GM18868 (cell line): ENCODE measurements at regions not wholly inside any gene's neighbourhood (a gene's known extent, or its start where the extent isn't known, plus 50 kb on each side); places are given as distances from the start of the nearest gene placed in this dataset.

Source experiments
- ATAC-seq: cut with Tn5 transposase; IDR thresholded peaks from one replicate; pipeline ENCODE4 v1.9.1; 2021; ENCODE audit warnings: mild to moderate bottlenecking, moderate library complexity; ENCODE audit not compliant: unreplicated experiment

DNA sequence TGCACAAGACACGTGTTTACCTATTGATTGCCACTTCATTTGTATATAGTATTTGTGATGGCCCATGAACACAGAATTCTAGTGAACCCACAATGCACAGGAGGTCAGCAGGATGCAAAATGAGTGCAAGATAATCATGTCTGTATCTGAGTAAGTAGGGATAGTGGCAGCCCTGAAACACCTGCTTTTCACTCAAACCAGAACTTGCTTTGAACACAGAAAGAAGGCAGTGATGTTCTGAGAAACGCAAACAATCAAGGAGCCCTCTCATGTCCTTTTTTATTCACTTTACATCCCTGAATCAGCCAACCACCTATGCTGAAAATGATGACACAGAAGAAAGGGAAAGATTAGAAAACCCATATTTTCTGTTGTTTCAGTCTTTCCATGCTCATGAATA is 170.4 kb upstream of the AVPR1A start:
- ATAC-seq: no peak

DNA sequence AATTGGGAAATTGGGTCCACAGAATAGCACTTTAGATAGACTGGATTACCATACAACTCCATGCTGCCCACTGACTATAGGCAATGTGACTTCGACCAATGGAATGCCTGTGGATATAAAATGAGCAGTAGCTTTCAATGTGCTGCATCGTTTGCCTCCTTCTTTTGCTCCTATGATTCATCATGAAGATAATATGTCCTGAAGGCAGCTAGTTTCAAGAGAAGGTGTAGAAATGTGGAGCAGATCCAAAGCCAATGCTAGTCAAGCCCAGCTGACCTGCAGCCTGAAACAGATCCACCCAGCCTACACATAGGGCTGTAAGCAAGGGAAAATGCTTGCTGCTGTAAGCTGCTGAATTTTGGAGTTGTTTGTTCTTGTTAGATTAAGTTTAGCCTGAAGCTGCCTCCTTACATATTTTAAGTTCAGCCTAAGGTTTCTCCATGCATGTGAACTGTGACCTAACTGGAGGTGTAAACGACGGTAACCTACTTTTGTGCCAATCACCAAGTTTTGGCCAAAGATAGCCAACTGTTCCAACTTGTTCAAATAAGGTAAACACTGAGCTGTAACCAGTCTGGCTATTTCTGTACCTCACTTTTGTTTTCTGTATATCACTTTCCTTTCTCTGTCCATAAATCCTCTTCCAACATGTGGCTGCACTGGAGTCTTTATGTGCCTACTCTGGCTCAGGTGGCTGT is 169.1 kb upstream of the AVPR1A start:
- no peak for ATAC-seq

DNA sequence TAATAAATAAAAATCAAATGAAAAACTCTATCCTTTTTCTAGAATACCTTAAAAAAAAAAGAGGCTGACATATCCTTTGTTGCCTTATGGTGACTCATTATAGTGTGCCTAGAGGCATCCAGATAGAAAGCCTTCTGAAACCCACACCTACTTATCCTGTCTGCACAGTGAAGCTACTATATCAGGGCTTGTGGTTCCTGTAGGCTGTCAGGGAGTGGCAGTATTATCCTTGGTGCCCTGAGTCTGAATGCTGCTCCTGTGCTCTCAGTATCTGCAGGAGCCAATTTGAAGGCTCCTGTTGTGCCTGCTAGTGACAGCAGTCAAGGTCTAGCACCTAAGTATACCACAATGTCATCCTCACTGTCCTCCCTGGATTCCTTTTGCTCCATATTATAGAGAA is 168.4 kb upstream of the AVPR1A start:
- ATAC-seq: peak; percentile 69

DNA sequence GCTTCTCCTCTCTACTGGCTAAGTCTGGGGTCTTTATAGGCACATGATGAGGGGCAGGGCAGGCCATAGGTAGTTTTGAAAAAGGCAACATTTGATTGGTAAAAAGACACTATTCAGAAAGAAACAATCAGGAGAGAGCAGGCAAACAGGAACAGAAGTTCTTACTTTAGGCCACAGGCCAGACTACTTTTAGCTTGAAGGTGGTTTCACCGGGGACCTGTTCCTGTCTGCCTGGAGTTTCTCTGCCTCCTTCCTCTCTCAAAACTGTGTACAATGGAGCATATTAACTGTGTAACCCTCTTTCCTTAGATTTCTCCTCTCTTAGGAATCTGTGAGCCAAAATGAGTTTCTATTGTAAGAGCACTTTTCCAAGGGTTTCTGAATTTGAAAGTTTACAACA is 167.9 kb upstream of the AVPR1A start:
- ATAC-seq: no peak

DNA sequence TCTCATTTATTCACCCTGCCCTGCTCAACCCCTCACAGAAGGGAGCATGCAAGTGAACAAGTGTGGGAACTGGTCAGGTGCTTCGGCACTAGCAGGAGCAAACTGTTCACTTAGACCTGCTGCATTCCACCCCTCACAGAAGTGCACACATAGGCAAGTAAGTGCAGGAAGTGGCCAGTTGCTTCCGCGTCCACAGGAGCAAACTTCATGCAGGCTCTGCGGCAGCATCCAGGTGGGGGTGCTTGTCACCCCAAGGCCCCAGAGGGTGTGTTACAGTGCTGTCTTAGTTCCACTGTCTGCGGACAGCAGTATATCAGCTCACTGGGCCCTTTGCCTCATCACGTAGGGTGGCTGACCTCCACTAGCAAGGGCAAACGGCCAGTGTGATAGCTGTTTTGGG is 167.3 kb upstream of the AVPR1A start:
- ATAC-seq: no peak

DNA sequence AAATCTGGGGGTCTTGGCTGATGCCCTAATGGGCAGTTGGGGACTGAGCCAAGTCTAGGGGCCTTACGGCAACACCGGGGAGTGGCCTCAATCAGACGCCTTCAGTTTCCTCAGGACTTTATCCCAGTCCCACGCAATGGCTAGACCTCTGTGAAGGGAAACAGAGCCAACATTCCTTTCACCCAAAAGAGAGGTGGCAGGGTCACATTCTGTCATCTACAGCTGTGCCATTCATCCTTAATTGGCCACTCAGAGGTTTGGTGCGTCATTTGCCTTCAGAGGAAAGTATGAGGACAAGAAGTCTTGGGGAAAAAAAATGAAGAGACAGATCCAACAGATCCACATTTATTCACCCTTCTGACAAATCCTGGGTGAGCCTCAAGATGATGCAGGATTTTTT is 166.9 kb upstream of the AVPR1A start:
- ATAC-seq: no peak

DNA sequence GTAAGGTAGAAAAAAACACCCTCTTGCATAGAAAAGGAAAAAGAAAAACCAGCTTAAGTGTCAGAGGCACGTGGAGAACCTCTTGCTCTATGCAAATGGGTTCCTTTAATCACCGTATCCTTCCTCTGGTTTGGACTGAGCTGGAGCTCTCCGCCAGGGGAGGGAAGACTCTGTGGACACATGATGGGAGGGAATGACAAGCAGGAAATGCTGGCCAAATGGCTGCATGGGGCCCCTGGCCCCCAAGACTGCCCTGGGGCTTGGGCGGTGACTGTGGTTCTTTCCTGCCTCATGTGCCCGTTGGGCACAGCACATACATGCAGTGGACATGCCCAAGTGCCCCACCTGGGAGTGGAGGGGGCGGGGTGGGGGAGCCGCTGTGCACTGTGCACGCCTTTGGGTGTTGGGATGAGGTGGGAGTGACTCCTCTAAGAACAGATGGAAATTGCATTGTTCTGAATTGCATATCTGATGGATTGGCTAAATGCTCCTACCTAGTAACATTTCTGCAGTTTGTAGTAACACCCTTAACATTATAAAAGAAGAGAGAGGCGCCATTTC is 166.4 kb upstream of the AVPR1A start:
- ATAC-seq: no peak

DNA sequence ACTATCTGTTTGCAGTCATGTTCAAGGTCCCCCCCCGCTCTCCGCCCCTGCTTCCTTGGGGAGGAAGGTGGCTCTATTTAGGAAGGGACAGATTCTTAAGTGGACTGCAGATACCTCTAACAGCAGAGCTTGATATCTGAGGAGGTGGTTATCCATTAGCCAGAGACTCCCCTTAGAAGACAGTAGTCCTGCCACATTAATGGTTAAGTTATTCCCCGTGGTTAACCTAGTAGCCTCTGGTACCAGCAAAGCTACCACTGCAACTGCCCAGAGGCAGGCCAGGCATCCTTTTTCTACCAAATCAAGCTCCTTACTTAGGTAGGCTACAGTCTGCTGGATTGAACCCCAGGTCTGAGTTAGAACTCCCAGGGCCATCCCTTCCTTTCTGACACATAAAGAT is 162.1 kb upstream of the AVPR1A start:
- no peak for ATAC-seq

DNA sequence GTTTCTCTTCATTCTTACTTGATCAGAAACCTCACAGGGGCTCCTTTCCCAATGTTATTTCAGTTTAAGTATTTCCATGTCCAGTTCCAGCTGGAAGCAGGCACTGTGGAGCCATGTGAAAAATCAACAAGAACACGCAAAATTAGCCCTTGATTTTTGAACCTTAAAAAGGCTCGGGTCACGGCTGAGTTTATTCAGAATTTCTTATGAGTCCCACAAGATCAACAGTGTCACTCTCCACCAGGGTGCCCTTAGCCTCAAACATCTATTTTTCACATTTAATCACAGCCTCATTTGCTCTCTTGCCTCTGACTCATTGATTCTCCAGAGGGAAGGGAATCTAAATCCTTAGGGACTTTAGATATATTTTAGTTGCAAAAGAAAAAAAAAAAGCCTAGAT is 157.7 kb upstream of the AVPR1A start:
- ATAC-seq: no peak

DNA sequence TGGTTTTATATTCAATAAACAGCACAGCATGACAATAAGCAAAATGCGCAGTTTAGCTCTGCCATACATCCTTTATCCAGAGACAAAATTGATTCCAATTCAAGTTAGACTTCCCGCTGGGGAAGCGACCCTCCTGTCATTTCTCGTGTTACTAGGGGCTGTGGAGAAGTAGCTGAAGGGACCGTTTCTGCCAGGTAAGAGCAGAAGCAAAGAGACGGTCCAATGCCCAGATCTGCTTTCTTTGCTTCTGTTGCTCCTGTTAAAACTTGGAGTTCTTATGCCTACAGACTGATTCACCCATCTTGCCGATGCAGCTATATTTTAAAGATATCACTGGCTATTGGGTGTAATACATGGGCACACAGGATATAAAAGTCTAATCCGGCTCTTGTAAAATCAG is 156.8 kb upstream of the AVPR1A start:
- no peak for ATAC-seq

DNA sequence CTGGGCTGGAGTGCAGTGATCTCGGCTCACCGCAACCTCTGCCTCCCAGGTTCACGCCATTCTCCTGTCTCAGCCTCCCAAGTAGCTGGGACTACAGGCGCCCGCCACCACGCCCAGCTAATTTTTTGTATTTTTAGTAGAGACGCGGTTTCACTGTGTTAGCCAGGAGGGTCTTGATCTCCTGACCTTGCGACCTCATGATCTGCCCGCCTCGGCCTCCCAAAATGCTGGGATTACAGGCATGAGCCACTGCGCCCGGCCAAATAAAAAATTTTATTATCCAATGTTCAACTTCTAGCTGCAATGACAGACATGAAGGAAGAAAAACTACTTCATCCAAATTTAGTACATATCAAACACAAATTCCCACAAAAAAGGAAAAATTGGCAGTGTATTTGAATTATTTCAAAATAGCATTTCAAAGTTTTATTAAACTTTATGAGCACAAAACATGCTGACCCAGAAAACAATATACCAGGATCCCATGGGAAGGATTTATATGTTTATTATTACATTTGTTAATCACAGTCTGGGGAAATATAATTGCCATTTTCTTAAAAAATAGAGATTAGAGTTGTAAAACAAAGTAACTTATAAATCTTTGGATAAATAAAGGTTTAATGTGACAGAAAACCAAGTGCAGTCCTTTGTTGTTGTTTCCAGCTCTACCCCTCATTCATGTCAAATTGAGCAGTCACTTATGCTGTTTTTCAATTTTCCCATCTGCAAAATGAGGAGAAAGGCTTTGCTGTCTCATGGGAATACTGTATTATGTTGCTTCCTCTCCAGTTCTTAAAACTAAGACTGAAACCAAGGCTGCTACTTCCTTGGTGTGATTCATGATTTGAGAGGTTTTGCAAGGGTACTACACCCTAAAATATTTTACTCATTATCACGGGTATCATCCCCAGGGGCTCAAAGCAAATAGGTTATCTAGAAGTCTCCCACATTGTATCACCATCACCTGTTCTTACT is 155.2 kb upstream of the AVPR1A start:
- ATAC-seq: peak; percentile 34

DNA sequence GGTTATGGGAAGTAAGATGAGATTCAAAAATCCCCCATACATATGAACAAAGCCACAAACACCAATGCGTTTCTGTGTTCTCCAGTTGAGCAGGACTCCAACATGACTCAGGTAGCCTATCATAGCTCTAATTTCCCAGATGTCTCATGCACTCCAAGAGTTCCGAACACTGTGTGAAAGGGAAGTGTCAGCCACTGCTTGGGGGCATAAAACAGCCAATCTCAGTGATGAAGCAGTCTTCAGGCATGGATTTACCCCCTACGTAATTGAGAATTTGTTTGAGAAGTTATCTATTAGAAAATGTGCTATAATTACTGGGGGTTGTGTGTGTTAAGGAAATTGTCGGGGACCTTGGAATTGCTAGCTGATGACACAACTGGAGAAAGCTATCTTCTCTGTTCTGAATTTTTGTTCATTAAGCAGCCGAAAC is 153.9 kb upstream of the AVPR1A start:
- ATAC-seq: peak; percentile 18

DNA sequence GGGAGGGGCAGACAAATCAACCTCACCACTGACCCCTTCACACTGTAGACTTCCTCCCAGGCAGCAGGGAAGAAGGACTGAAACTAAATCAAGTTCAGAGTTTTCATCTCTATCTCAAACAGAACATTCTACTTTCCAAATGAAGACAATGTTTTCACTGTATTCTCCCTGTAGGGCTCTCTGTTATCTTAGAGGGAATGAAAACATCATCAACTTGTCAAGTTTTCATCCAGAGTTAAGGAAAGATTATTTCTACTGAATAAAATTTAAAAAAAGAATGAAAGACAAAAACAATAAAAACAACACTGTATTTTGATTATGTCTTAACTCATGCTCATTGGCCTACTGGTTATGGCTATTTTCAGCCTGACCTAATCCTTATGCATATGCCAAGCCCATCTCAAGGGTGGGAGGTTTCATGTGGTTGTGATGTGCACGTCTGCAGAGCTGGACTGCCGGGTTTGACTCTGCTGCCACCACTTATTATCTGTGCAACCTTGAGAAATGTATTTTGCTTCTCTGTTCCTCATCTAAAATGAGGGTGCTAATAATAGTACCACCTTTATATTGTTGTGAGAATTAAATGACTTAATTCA is 152.0 kb upstream of the AVPR1A start:
- peak; percentile 19 for ATAC-seq

DNA sequence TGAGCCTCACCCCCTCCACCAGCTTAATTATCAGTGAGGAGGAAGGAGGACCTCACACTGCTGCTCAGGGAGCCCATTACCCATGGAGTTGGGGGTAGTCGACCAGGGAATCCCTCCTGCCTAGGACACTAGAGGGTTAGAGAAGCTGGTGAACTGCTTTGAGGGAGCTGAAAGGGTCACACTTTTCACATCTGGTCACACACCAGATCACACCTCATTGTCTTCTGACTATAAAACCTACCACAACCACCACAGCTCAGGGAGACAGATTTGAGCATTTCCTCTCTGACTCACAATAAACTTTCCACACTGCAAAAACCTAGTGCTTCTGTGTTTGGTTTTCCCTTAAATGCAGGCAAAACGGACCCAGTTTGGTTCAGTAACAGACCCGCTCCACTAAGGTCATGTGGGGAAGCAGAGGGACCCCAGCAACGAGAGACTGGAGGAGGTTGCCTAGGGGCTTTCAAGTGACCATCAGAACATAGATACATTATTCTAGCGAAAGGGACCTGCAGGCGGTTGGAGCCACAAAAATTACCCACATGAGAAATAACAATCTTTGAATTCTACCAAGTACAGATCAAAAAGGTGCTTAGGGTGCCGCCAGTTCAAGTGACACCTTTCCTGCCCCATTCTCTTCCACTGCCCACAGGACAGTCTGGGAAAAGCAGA is 151.4 kb upstream of the AVPR1A start:
- peak; percentile 81 for ATAC-seq

DNA sequence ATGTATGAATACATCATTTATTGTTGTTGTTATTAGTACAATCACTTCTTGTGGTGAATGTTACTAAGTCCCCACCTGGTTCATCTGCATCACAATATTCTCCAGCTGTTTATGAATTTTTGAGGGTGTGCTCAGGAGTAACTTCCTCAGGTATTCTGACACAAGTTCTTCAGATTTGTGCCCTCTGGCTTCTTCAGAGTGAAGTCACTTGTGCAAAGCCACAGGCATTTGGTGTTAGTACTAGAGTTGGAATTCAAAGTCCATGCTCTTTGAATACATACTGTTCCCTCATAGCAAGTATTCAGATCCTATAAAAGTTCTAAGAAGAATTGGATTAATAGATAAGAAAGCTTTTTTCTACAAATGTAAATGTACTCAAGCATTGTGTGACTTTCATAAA is 150.3 kb upstream of the AVPR1A start:
- no peak for ATAC-seq

DNA sequence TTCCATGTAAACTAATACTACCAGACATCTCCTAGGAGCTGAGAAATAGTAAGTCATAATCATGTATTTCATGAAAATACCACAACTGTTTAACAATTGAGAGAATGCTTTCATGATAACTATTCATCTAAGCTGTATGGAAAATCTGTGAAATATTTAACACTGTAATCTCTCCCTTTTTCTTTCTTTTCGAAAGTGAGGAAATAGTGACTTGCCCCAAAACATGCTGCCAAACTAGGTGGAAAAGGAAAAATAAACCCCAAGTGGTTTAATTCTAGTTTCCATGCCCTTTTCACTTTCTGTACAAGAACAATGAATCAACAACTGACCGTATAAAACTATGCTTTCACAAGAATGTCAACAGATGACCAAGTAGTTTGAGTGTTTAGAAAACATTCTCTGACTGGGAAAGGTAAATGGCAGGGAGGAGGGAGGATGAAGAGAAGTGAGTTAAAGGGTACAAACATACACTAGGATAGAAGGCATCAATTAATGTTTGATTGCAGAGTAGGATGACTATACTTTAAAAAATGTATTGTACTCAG is 147.5 kb upstream of the AVPR1A start:
- no peak for ATAC-seq

DNA sequence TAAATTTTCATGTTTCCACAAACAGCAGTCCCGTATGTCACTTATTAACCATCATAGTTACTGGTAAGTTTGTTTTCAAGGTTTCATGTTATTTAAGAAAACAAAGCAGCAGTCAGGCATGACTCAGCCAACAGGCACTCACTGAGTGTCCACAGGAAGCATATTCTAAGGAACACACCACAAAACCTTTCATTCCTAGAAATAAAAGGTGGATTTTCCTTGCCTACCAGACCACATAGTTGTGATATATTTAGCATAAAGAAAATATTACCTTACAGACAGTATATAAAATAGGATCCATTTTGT is 143.3 kb upstream of the AVPR1A start:
- no peak for ATAC-seq

DNA sequence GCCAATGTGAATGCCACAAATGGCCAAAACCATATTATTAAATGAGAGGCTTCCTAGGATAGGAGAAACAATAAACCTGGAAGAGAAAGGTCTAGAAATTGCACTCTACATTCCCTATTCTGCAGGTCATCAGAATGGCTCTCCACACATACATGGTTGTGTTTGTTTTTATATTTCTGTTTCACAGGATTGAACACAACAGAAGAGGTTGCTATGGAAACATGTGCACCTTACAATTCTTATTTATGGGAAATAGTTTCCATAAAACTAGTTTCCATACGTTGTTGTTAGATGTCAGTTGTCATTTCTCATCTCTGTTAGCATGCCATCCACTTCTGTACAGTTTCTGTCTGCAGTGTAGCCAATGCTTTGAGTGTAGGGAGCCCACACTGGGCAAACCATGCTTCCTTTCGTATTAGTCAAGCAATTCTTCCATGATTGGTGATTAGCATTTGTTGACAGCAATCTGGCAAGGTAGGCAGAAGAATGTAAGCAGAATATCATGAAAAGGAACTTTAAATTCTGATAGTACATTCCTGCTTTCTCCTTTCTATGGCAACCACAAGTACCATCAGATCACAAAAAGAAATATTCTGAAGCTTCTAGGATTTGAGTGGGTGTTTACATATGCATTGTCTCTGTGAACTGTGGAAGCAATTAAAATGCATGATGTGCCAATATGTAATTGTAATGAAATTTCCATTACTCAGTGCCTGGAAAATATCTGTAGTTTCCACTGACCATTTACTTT is 141.6 kb upstream of the AVPR1A start:
- no peak for ATAC-seq

DNA sequence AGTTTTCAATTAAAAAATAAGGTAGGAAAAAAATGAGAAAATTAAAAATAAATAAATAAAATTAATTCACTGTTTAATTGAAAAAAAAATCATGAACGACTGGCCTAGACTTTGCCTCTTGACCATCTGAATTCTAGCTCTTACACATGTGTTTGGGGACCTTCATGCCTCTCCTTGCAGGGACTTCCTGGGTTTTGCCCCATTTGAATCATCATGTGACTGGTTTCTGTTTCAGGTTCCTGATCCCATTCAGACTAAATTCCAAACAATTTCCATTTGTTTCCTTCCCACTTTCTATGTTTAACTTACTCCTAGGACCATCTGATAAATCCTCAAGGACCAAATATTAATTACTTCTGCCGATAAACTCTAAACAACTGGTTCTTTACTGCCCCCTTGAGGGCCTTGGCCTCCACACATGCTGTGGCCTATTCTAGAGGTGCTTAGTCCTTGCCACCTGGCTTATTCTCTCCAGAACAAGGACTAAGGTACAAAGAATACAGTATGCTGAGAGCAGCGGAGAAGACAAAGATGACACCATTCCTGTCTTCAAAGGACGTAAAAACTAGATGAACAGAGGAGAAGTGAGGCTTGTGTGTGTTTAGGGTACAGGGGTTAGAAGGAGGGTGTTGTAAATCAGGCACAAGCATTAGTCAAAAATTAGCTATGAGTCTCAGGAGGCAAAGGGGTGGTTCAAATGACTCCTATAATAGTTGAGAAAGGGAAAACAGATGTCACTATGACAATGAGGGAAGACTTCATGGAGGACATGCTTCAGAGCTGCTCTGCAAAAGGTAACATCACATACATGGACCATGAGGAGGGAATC is 125.8 kb upstream of the AVPR1A start:
- ATAC-seq: peak; percentile 91
